Peyer's patch (tissue), 4 donors: ENCODE measurements at regions not wholly inside any gene's neighbourhood (a gene's known extent, or its start where the extent isn't known, plus 50 kb on each side); places are given as distances from the start of the nearest gene placed in this dataset.

Source experiments
- POLR2A ChIP-seq, 2 donors: fragments of 450-650 bp; IDR thresholded peaks; one replicate each; pipeline ENCODE4 v1.5.1; 2017; ENCODE audit warnings: antibody characterized with exemption in 2 of 2, mild to moderate bottlenecking in 2 of 2, moderate library complexity in 2 of 2
- TF ChIP-seq, protein P1 (sequence below), 6 experiments: fragments of 450-650 bp in 4 of 6; fragments of 200-600 bp in 2 of 6; sonication (generic) in 1 of 6; IDR thresholded peaks; one replicate each; pipeline ENCODE4 v1.5.1; 2017 to 2019; ENCODE audit warnings: antibody characterized with exemption in 6 of 6, mild to moderate bottlenecking in 3 of 6, moderate library complexity in 1 of 6

DNA sequence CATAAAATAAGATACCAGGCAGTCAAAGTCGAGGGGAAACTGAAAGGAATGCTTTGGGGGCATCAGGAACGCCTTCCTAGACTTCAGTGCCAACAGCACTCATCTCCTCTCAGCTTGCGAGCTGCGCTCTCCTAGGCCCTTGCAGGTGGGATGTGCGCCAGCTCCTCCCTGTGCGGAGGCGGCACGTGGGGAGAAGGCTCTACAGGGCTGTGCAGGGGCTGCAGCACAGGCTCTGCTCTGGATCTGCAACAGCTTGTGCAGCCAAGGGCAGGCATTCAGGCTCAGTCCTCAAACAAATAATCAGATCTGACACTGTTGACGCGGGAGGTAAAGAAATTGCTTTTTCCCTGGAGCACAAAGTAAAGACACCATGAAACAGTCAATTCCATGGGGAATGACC, 144.8 kb downstream of the TTLL2 start:
- TF ChIP-seq, protein P1, sequence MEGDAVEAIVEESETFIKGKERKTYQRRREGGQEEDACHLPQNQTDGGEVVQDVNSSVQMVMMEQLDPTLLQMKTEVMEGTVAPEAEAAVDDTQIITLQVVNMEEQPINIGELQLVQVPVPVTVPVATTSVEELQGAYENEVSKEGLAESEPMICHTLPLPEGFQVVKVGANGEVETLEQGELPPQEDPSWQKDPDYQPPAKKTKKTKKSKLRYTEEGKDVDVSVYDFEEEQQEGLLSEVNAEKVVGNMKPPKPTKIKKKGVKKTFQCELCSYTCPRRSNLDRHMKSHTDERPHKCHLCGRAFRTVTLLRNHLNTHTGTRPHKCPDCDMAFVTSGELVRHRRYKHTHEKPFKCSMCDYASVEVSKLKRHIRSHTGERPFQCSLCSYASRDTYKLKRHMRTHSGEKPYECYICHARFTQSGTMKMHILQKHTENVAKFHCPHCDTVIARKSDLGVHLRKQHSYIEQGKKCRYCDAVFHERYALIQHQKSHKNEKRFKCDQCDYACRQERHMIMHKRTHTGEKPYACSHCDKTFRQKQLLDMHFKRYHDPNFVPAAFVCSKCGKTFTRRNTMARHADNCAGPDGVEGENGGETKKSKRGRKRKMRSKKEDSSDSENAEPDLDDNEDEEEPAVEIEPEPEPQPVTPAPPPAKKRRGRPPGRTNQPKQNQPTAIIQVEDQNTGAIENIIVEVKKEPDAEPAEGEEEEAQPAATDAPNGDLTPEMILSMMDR (IDR thresholded peaks at IDR 0.05): no peak
- no peak for TF ChIP-seq POLR2A (IDR thresholded peaks at IDR 0.05)
